CD14-positive monocyte (primary cell): ENCODE measurements at regions not wholly inside any gene's neighbourhood (a gene's known extent, or its start where the extent isn't known, plus 50 kb on each side); places are given as distances from the start of the nearest gene placed in this dataset.

Experiments used
- DNase-seq, 3 donors: peaks; one replicate each; pipeline ENCODE4 v3.0.0-alpha.2; 2011 to 2022
- H2AFZ ChIP-seq: 2 replicates; pipeline ENCODE4 v1.6.0; 2012; ENCODE audit warnings: mild to moderate bottlenecking, low read depth, low read length, inconsistent platforms; ENCODE audit not compliant: insufficient read depth, poor library complexity, severe bottlenecking
- H3K27ac ChIP-seq, 2 donors: 1 replicate in 1 of 2; 2 replicates in 1 of 2; pipeline ENCODE4 v1.5.1; 2012 to 2013; ENCODE audit warnings: low read length in 2 of 2, control low read depth in 1 of 2, inconsistent platforms in 1 of 2, low read depth in 1 of 2, mild to moderate bottlenecking in 1 of 2
- H3K27me3 ChIP-seq, 2 donors: one replicate each; pipeline versions ENCODE4 v1.6.0 to v1.6.1; 2011 to 2013; ENCODE audit warnings: low read length in 2 of 2; ENCODE audit not compliant: control insufficient read depth in 2 of 2, insufficient read depth in 2 of 2
- H3K36me3 ChIP-seq, 2 donors: replicated peaks in 1 of 2; 1 replicate in 1 of 2; 2 replicates in 1 of 2; pipeline versions ENCODE4 v1.5.1 to v1.6.1; 2012 to 2013; ENCODE audit warnings: low read length in 2 of 2, control low read depth in 1 of 2, inconsistent platforms in 1 of 2, mild to moderate bottlenecking in 1 of 2; ENCODE audit not compliant: insufficient read depth in 2 of 2, control insufficient read depth in 1 of 2
- H3K4me1 ChIP-seq, 2 donors: 1 replicate in 1 of 2; 2 replicates in 1 of 2; pipeline versions ENCODE4 v1.5.1 to v1.6.1; 2012 to 2013; ENCODE audit warnings: low read length in 2 of 2, control low read depth in 1 of 2, inconsistent platforms in 1 of 2, mild to moderate bottlenecking in 1 of 2, moderate library complexity in 1 of 2; ENCODE audit not compliant: insufficient read depth in 2 of 2, control insufficient read depth in 1 of 2
- H3K4me2 ChIP-seq: replicated peaks from 2 replicates; pipeline ENCODE3; 2012; ENCODE audit warnings: low read length, moderate library complexity, mild to moderate bottlenecking; ENCODE audit not compliant: poor library complexity, severe bottlenecking; ENCODE audit errors: extremely low read depth
- H3K4me3 ChIP-seq, 3 experiments: fragments of 200-600 bp in 1 of 3; sonication (generic) in 1 of 3; replicated peaks in 1 of 3; 1 replicate in 2 of 3; 2 replicates in 1 of 3; pipeline ENCODE4 v1.5.1; 2011 to 2013; ENCODE audit warnings: low read length in 3 of 3, mild to moderate bottlenecking in 3 of 3, control low read depth in 2 of 3, low read depth in 2 of 3, inconsistent platforms in 1 of 3, moderate library complexity in 1 of 3
- H3K79me2 ChIP-seq: 2 replicates; pipeline ENCODE4 v1.6.0; 2012; ENCODE audit warnings: mild to moderate bottlenecking, control low read depth, inconsistent platforms, low read length, moderate library complexity; ENCODE audit not compliant: insufficient read depth
- H3K9ac ChIP-seq: 2 replicates; pipeline ENCODE4 v1.6.0; 2017; ENCODE audit warnings: low read length, mild to moderate bottlenecking; ENCODE audit not compliant: insufficient read depth, poor library complexity, severe bottlenecking
- H3K9me3 ChIP-seq, 2 donors: replicated peaks in 1 of 2; 1 replicate in 1 of 2; 2 replicates in 1 of 2; pipeline versions ENCODE4 v1.5.1 to v1.6.1; 2012 to 2013; ENCODE audit warnings: low read length in 2 of 2, control low read depth in 1 of 2; ENCODE audit not compliant: control insufficient read depth in 1 of 2, insufficient read depth in 1 of 2
- H4K20me1 ChIP-seq: 2 replicates; pipeline ENCODE4 v1.6.0; 2012; ENCODE audit warnings: mild to moderate bottlenecking, low read length, control low read depth, moderate library complexity; ENCODE audit not compliant: insufficient read depth
- H3K27ac Mint-ChIP-seq, 7 donors: one replicate each; pipeline ENCODE4 v1.8.0; 2020; ENCODE audit warnings: mild to moderate bottlenecking in 7 of 7, mixed read lengths in 7 of 7, moderate library complexity in 6 of 7, inconsistent platforms in 2 of 7
- H3K27me3 Mint-ChIP-seq, 3 donors: one replicate each; pipeline ENCODE4 v1.8.0; 2021 to 2022; ENCODE audit warnings: low read depth in 3 of 3, mild to moderate bottlenecking in 3 of 3, mixed read lengths in 3 of 3, moderate library complexity in 3 of 3, inconsistent platforms in 1 of 3
- H3K36me3 Mint-ChIP-seq, 2 donors: one replicate each; pipeline ENCODE4 v1.8.0; 2020; ENCODE audit warnings: mixed read lengths in 2 of 2, inconsistent platforms in 1 of 2, mild to moderate bottlenecking in 1 of 2
- H3K4me1 Mint-ChIP-seq: one replicate; pipeline ENCODE4 v1.8.0; 2020; ENCODE audit warnings: mild to moderate bottlenecking, mixed read lengths
- H3K4me3 Mint-ChIP-seq, 2 donors: one replicate each; pipeline ENCODE4 v1.8.0; 2020; ENCODE audit warnings: mild to moderate bottlenecking in 2 of 2, mixed read lengths in 2 of 2, moderate library complexity in 1 of 2
- H3K9me3 Mint-ChIP-seq, 7 donors: one replicate each; pipeline ENCODE4 v1.8.0; 2020 to 2022; ENCODE audit warnings: mixed read lengths in 7 of 7, mild to moderate bottlenecking in 6 of 7, moderate library complexity in 6 of 7, inconsistent platforms in 2 of 7
- CTCF ChIP-seq: fragments of 200-600 bp; IDR thresholded peaks from one replicate; pipeline ENCODE4 v1.8.0; 2022; ENCODE audit warnings: antibody characterized with exemption, mild to moderate bottlenecking
- WGBS: methylation state at CpG from one replicate; pipeline ENCODE4 v1.1.5; 2013; ENCODE audit warnings: missing lambda C conversion rate; ENCODE audit not compliant: insufficient coverage; 5-methylcytosine and 5-hydroxymethylcytosine counted together
- intact Hi-C, 2 donors: fragments of 100-400 bp; cut with micrococcal nuclease; formaldehyde crosslinking; loops; one replicate each; pipeline versions ENCODE4 v1.15.0 to v1.15.1; 2023

GRCh38 chr1:166368030-166368429 is 201.2 kb upstream of the FAM78B start:
- Histone ChIP-seq H4K20me1 (no peaks in the 10 kb centered on the region), H3K4me3 (no peak overlapping the region), H3K9me3 (no peaks in the 10 kb centered on the region), H3K79me2 (no peaks in the 10 kb centered on the region), H3K4me1 (no peaks in the 10 kb centered on the region), H3K9ac (no peak overlapping the region), H2AFZ (no peak overlapping the region), H3K27me3 (no peaks in the 10 kb centered on the region), H3K27ac (no peak overlapping the region), H3K36me3 (no peaks in the 10 kb centered on the region), H3K4me2 (no peak overlapping the region)
- no peak for DNase-seq
- WGBS = 0% methylated on average over 1 of the region's 3 CpGs
- Mint-ChIP-seq H3K4me3 (no peak overlapping the region), H3K27me3 (no peaks in the 10 kb centered on the region), H3K9me3 (peaks cover 1 to 19% (median 5%) of the 10 kb centered on the region in 7 donors), H3K4me1 (no peaks in the 10 kb centered on the region), H3K36me3 (no peaks in the 10 kb centered on the region), H3K27ac (no peak overlapping the region)
- TF ChIP-seq CTCF = no peak
- intact Hi-C loops = no loop called here

- no peaks in the 10 kb centered on the region for H3K36me3 ChIP-seq
- H3K79me2 ChIP-seq = no peaks in the 10 kb centered on the region
- Mint-ChIP-seq H3K9me3 (peaks cover 0 to 7% (median 0%) of the 10 kb centered on the region in 7 donors), H3K36me3 (no peaks in the 10 kb centered on the region), H3K27ac (no peak overlapping the region), H3K4me1 (no peaks in the 10 kb centered on the region), H3K27me3 (peaks cover 0 to 1% (median 0%) of the 10 kb centered on the region in 3 donors), H3K4me3 (no peak overlapping the region)
- no CpG with 5 or more reads among the region's 4 CpGs for WGBS
- no peak overlapping the region for H3K4me3 ChIP-seq
- H3K4me2 ChIP-seq = no peak overlapping the region
- H2AFZ ChIP-seq = no peak overlapping the region
- no peaks in the 10 kb centered on the region for H3K9me3 ChIP-seq
- H4K20me1 ChIP-seq = no peaks in the 10 kb centered on the region
- DNase-seq = no peak
- TF ChIP-seq CTCF = no peak
- no peak overlapping the region for H3K9ac ChIP-seq
- H3K4me1 ChIP-seq = no peaks in the 10 kb centered on the region
- H3K27me3 ChIP-seq = no peaks in the 10 kb centered on the region
- intact Hi-C loops = no loop called here
- H3K27ac ChIP-seq = no peak overlapping the region
These were observed 211.1 kb upstream of the FAM78B start for GRCh38 chr1:166377896-166378295.
